NCI-H2171 (cell line): ENCODE measurements at regions not wholly inside any gene's neighbourhood (a gene's known extent, or its start where the extent isn't known, plus 50 kb on each side); places are given as distances from the start of the nearest gene placed in this dataset.
A peak's percentile ranks its signal among the peaks of the same experiment; 100 is the strongest.

Experiments
- DNase-seq: peaks from one replicate; lab custom pipeline; 2025; lab: John Stamatoyannopoulos, UW

- DNase-seq = no peak
These were observed 597.1 kb downstream of the EPHA7 start for GRCh38 chr6:92822222-92822621.

GRCh38 chr6:92820601-92821000, 598.8 kb downstream of the EPHA7 start:
- DNase-seq = no peak

- DNase-seq = peak; percentile 48
These were observed 608.4 kb downstream of the EPHA7 start for GRCh38 chr6:92810913-92811312.

GRCh38 chr6:92806254-92806653, 613.1 kb downstream of the EPHA7 start:
- no peak for DNase-seq

GRCh38 chr6:92791403-92791802, 628.0 kb downstream of the EPHA7 start:
- DNase-seq = no peak

GRCh38 chr6:92790381-92790780, 629.0 kb downstream of the EPHA7 start:
- DNase-seq = no peak

GRCh38 chr6:92784235-92784634, 635.1 kb downstream of the EPHA7 start:
- DNase-seq = no peak

- DNase-seq = peak; percentile 61
These were observed 639.6 kb downstream of the EPHA7 start for GRCh38 chr6:92779746-92780145.

GRCh38 chr6:92777146-92777740, 642.1 kb downstream of the EPHA7 start:
- DNase-seq = peak; percentile 20

GRCh38 chr6:92770540-92770939, 648.8 kb downstream of the EPHA7 start:
- DNase-seq = no peak

- no peak for DNase-seq
These were observed 652.3 kb downstream of the EPHA7 start for GRCh38 chr6:92767101-92767500.

- DNase-seq = no peak
These were observed 655.7 kb downstream of the EPHA7 start for GRCh38 chr6:92763680-92764079.

GRCh38 chr6:92763274-92763584, 656.1 kb downstream of the EPHA7 start:
- no peak for DNase-seq

- no peak for DNase-seq
These were observed 656.7 kb downstream of the EPHA7 start for GRCh38 chr6:92762443-92763273.

- DNase-seq = no peak
These were observed 660.2 kb downstream of the EPHA7 start for GRCh38 chr6:92759178-92759577.

- DNase-seq = no peak
These were observed 661.4 kb downstream of the EPHA7 start for GRCh38 chr6:92757925-92758324.

GRCh38 chr6:92756912-92757311, 662.4 kb downstream of the EPHA7 start:
- DNase-seq = no peak

- DNase-seq = no peak
These were observed 665.4 kb downstream of the EPHA7 start for GRCh38 chr6:92753956-92754355.

- DNase-seq = no peak
These were observed 667.2 kb downstream of the EPHA7 start for GRCh38 chr6:92752114-92752513.

GRCh38 chr6:92748131-92748530, 671.2 kb downstream of the EPHA7 start:
- DNase-seq = no peak

GRCh38 chr6:92737983-92738382, 681.4 kb downstream of the EPHA7 start:
- no peak for DNase-seq

- no peak for DNase-seq
These were observed 695.9 kb downstream of the EPHA7 start for GRCh38 chr6:92723390-92723931.

- DNase-seq = no peak
These were observed 699.6 kb downstream of the EPHA7 start for GRCh38 chr6:92719773-92720172.

- no peak for DNase-seq
These were observed 702.7 kb downstream of the EPHA7 start for GRCh38 chr6:92716638-92717037.
